ENCODE measurements at regions not wholly inside any gene's neighbourhood (a gene's known extent, or its start where the extent isn't known, plus 50 kb on each side); places are given as distances from the start of the nearest gene placed in this dataset.
"Not testable (repeated sequence)": the region's sequence is repeated elsewhere in the genome, so short reads cannot be mapped to it uniquely, and the experiment has no call there.

GRCh38 chr11:116028506-116028905 is 524.3 kb upstream of the CADM1 start:
- TF ChIP-seq POLR2A (IDR thresholded peaks at IDR 0.05), result not testable (repeated sequence)
- TF ChIP-seq, protein P1, sequence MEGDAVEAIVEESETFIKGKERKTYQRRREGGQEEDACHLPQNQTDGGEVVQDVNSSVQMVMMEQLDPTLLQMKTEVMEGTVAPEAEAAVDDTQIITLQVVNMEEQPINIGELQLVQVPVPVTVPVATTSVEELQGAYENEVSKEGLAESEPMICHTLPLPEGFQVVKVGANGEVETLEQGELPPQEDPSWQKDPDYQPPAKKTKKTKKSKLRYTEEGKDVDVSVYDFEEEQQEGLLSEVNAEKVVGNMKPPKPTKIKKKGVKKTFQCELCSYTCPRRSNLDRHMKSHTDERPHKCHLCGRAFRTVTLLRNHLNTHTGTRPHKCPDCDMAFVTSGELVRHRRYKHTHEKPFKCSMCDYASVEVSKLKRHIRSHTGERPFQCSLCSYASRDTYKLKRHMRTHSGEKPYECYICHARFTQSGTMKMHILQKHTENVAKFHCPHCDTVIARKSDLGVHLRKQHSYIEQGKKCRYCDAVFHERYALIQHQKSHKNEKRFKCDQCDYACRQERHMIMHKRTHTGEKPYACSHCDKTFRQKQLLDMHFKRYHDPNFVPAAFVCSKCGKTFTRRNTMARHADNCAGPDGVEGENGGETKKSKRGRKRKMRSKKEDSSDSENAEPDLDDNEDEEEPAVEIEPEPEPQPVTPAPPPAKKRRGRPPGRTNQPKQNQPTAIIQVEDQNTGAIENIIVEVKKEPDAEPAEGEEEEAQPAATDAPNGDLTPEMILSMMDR (IDR thresholded peaks at IDR 0.05 in 4 of 5, conservative IDR thresholded peaks at IDR 0.05 in 1 of 5), result not testable (repeated sequence)

Data from gastrocnemius medialis (tissue), 4 donors.